ENCODE measurements at regions not wholly inside any gene's neighbourhood (a gene's known extent, or its start where the extent isn't known, plus 50 kb on each side); places are given as distances from the start of the nearest gene placed in this dataset.

DNA sequence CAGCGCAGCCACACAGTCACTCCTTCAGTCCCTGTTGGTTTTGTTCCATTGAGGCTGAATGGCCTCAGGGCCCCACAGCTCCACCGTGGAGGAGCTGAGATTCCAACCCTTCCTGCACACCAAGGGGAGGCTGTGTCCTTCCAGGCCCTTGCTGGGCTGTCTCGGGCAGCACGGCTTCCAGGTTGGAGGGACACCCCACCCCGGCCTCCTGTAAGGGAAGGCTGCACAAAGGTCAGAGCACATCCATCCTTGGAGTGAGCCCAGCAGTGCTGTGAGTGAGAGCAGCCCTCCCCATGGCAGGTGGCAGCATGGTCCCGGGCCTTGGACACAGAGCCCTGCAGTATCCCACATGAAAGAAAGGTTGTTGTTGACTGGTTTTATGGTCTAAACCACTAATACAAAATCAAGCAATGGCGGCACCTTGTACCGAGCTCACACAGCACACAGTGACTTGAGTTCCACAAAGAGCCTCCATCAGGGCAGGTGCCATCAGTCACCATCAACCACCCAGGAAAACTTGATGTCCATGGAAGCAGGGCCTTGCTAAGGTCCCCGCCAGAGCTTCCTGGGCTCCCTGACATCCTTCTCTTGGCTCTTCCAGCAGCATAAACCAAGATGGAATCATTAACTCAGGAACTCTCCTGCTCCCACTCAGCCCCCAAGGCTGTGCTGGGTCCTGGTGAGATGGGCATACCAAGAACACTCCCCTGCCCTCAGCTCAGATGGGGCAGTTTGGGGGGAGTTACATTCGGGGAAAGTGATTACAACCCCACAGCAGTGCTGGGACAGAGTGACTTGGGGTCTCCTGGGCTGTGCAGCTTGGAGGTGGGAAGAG, 1500.4 kb downstream of the TBC1D22A start:
- WGBS, 10 experiments = 0 to 52% (median 38%) methylated on average over 1 to 5 of the region's 10 CpGs; no CpG with 5 or more reads in 5 of the 10 experiments
- H3K27ac ChIP-seq = no peak overlapping the region
- in situ Hi-C loops (cut with MboI; ENCODE audit: low pct_unique_long_range_greater_than_20kb in 2 of 9, low sequenced_read_pairs in 9 of 9, unreplicated experiment in 9 of 9) = no loop called here

DNA sequence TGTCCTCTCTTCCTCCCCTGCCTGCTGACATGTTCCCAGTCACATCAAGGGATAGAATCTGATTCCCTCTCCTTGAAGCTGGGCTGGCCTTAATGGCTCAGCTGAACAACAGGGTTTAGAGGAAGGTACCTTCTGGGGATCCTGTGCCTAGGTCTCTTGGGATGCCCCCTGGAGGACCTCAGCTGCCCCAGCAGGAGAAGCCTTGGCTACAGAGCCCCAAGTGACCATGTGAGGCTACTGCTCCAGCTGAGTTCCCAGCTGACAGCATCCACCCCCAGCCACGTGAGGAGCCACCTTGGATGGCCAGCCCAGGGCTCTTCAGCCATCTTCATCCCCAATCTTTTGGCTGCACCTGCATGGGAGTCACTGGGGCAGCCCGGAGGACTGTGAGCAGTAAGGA, 1499.3 kb downstream of the TBC1D22A start:
- Histone ChIP-seq H3K4me1 (replicated peaks in 1 of 2) (no peaks in the 10 kb centered on the region), H3K4me3 (no peak overlapping the region), H3K27ac (no peak overlapping the region)
- 0% methylated on average over 1 of the region's 2 CpGs; no CpG with 5 or more reads in 9 of the 10 experiments for WGBS, 10 experiments
- in situ Hi-C loops (cut with MboI; ENCODE audit: low pct_unique_long_range_greater_than_20kb in 2 of 9, low sequenced_read_pairs in 9 of 9, unreplicated experiment in 9 of 9) = no loop called here
- no peak for ATAC-seq (replicated peaks in 6 of 8)

More for the DNA sequence above, 1500.4 kb downstream of the TBC1D22A start:
- no peak for ATAC-seq (replicated peaks in 6 of 8)
- H3K4me1 ChIP-seq (replicated peaks in 1 of 2) = no peaks in the 10 kb centered on the region
- no peak overlapping the region for H3K4me3 ChIP-seq

DNA sequence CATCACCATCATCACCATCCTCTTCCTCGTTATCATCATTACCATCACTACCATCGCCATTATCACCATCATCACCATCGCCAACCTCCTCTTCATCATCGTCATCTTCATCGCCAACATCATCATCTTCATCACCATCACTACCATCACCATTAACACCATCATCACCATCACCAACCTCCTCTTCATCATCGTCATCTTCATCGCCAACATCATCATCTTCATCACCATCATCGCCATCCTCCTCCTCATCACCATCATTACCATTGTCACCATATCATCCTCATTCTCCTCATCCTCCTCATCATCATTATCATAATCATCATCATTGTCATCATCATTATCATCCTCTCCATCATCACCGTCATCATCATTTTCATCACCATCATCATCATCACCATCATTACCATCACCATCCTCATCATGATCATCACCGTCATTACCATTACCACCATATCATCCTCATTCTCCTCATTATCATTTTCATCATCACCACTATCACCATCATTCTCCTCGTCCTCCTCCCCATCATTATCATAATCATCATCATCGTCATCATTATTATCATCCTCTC, 1498.7 kb downstream of the TBC1D22A start:
- Histone ChIP-seq H3K4me1 (replicated peaks in 1 of 2) (no peaks in the 10 kb centered on the region), H3K27ac (no peak overlapping the region), H3K4me3 (no peak overlapping the region)
- in situ Hi-C loops (cut with MboI; ENCODE audit: low pct_unique_long_range_greater_than_20kb in 2 of 9, low sequenced_read_pairs in 9 of 9, unreplicated experiment in 9 of 9) = no loop called here
- WGBS, 10 experiments = 55 to 92% (median 72%) methylated on average over 6 to 12 of the region's 12 CpGs
- ATAC-seq (replicated peaks in 6 of 8) = no peak

DNA sequence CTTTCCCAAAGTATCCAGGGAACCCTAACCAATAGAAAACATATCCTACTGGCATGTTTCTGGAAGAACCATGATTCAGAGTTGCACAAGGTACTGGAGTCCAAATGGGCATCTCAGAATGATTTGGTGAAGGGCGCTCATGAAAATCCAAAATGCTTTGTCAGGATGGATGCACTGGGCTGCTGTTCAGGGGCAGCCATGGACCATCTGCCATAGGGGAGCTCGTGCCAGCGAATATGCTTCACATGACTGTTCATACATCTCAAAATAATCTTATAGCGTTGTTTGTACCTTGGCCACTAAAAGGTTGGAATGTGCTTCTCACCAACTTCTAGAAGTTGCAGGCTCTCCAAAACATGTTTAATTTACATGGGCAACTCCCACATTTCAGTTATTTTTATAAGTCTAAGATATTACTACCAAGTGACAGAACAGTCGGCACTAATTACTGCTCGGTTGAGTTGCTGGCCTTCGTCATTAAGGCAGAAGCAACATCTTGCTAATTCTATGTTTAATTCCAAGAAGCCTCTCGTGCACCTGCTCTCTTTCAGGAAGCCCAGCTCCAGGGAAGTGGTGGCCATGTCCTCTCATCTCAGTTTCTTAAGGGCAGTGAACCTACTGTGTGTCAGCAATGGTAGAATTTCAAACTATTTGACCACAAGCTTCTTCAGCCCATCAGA, 1497.7 kb downstream of the TBC1D22A start:
- 0 to 91% (median 57%) methylated on average over 1 to 8 of the region's 8 CpGs for WGBS, 10 experiments
- no peaks in the 10 kb centered on the region for H3K4me1 ChIP-seq (replicated peaks in 1 of 2)
- in situ Hi-C loops (cut with MboI; ENCODE audit: low pct_unique_long_range_greater_than_20kb in 2 of 9, low sequenced_read_pairs in 9 of 9, unreplicated experiment in 9 of 9) = no loop called here
- H3K27ac ChIP-seq = no peak overlapping the region
- no peak for ATAC-seq (replicated peaks in 6 of 8)
- no peak overlapping the region for H3K4me3 ChIP-seq

DNA sequence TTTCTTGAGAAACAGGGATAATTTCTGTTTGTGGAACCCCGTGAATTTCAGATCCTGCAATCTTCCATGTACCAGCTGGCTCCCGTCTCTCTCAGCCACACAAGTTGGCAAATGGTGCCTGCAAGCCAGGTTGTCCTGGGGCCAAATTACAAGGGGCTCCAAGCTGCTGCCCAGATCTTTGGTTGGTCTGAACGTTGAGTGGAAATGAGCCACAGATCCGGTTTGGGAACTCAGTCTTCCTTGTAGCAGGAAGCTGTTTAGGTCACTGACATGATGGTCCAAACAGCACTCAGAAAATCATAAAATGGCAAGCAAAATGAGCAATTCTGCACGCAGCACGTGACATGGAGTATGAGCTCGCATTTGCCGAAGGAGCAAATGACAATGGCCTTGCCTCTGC, 1496.4 kb downstream of the TBC1D22A start:
- Histone ChIP-seq H3K4me3 (no peak overlapping the region), H3K27ac (no peak overlapping the region), H3K4me1 (replicated peaks in 1 of 2) (no peaks in the 10 kb centered on the region)
- ATAC-seq (replicated peaks in 6 of 8) = no peak
- in situ Hi-C loops (cut with MboI; ENCODE audit: low pct_unique_long_range_greater_than_20kb in 2 of 9, low sequenced_read_pairs in 9 of 9, unreplicated experiment in 9 of 9) = no loop called here
- 0 to 100% (median 36%) methylated on average over 1 to 8 of the region's 8 CpGs; no CpG with 5 or more reads in 4 of the 10 experiments for WGBS, 10 experiments

DNA sequence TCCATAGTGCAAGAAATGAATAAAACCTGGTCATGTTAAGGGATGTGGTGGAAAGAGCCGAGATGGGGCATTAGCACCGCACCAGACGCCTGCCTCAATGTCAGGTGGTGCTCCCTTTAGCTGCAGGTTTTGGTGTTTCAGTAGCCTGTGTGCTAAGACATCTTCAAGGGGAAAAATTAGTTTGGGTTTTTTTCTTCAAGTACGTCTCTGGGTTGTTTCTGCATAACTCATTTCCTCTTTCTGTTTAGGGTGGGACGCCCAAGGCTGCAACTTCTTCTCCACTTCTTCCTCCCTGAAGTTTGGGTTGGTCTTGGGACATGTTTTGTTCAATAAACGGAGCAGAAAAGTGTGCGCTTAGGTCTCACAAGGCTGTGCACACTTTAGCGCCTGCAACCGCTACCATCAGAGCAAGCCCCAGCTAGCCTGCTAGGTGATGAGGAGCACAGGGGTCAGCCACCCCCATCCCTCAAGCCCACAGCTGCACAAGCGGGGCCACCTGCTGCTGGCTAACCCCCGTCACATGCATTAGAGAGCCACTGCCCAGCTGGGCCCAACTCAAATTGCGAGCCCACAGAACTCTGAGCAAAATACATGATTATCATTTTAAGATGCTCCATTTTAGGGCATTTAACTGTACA, 1495.7 kb downstream of the TBC1D22A start:
- Histone ChIP-seq H3K4me1 (replicated peaks in 1 of 2) (no peaks in the 10 kb centered on the region), H3K4me3 (no peak overlapping the region), H3K27ac (no peak overlapping the region)
- no peak for ATAC-seq (replicated peaks in 6 of 8)
- in situ Hi-C loops (cut with MboI; ENCODE audit: low pct_unique_long_range_greater_than_20kb in 2 of 9, low sequenced_read_pairs in 9 of 9, unreplicated experiment in 9 of 9) = no loop called here
- WGBS, 10 experiments = 18 to 97% (median 71%) methylated on average over 1 to 10 of the region's 12 CpGs; no CpG with 5 or more reads in 3 of the 10 experiments

DNA sequence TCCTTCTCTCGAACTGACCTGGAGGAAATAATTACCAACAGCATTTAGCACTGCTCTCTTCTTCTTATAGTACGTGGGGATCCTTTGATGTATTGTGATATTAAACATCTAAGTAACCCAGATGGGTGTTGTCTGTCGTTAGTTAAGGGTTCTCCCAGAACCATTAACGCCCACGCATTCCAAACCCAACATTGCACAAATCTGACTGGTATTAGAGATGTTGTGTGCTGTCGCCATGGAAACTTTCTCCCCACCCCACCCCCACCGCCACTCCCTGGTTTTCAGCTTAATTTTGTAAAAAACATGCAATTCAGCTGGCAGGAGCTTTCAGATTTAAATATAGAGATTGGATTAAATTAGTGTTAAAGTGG, 1495.2 kb downstream of the TBC1D22A start:
- H3K27ac ChIP-seq = no peak overlapping the region
- in situ Hi-C loops (cut with MboI; ENCODE audit: low pct_unique_long_range_greater_than_20kb in 2 of 9, low sequenced_read_pairs in 9 of 9, unreplicated experiment in 9 of 9) = no loop called here
- no peaks in the 10 kb centered on the region for H3K4me1 ChIP-seq (replicated peaks in 1 of 2)
- peak in 1 of 8 experiments; percentile 92 for ATAC-seq (replicated peaks in 6 of 8)
- WGBS, 10 experiments = 0 to 80% (median 21%) methylated on average over 1 to 4 of the region's 7 CpGs; no CpG with 5 or more reads in 5 of the 10 experiments
- no peak overlapping the region for H3K4me3 ChIP-seq

DNA sequence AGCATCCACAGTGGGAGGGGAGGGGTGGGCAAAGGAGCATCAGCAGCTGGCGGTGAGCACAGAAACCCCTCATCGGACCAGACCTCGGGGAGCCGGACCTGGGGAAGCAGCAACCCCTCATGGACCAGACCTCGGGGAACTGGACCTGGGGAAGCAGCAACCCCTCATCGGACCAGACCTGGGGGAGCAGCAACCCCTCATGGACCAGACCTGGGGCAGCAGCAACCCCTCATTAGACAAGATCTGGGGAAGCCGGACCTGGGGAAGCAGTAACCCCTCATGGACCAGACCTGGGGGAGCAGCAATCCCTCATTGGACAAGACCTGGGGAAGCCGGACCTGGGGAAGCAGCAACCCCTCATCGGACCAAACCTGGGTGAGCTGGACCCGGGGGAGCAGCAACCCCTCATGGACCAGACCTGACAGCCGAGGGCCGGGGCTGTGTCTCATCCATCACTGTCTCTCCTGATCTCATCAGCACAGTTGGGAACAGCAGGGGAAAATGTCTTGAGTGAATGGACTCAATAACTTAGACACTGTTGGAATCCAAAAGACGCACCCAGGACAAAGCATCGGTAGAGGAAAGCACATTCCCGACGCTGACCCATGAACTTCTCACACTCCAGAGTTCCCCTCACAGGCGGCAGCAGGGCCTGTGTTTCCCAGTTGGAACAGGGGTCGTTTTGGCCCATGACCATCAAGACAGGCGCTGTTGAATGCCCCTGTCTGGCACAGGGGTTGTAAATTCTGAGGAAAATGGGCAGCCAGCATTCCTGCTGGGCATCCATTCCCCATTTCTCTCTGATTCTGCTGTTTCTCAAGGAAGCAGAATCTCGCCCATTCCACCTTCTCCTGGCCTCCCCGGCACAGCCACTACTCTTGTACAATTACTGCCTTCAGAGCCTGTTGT, 1494.6 kb downstream of the TBC1D22A start:
- in situ Hi-C loops (cut with MboI; ENCODE audit: low pct_unique_long_range_greater_than_20kb in 2 of 9, low sequenced_read_pairs in 9 of 9, unreplicated experiment in 9 of 9) = no loop called here
- no peaks in the 10 kb centered on the region for H3K4me1 ChIP-seq (replicated peaks in 1 of 2)
- ATAC-seq (replicated peaks in 6 of 8) = no peak
- WGBS, 10 experiments = 27 to 81% (median 55%) methylated on average over 2 to 15 of the region's 21 CpGs; no CpG with 5 or more reads in 4 of the 10 experiments
- H3K27ac ChIP-seq = no peak overlapping the region
- no peak overlapping the region for H3K4me3 ChIP-seq

DNA sequence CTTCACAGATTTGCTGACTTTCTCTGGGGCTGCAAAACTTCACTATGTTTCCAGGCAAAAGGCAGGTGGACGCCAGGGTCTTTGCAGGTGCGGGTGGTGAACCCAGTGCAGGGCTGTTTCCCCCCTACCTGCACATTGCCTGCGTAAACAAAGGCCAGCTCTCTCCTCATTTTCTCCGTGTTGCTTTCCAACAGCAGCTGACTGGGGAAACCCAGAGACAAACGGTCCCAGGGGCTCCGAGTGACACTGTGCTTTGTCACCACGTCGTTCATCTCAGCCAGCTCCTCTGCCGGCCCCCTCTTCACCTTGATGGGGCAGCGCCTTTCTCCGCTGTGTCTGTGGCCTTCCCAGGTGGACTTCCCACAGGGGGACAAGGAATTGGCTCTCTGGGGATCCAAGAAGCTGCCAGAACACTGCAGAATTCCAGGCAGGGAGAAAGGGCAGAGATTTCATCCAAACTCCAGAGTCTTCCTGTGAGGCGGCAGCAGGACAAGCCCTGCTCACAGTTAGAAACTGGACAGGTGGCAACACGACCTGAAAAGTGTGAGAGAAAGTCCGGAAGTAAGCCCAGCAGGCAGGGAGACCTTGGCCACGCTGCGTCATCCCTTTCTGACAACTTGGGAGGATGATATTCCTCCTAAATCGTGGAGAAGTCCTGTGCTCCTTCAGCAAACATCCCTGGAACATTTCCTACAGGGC, 1493.7 kb downstream of the TBC1D22A start:
- Histone ChIP-seq H3K27ac (no peak overlapping the region), H3K4me3 (no peak overlapping the region), H3K4me1 (replicated peaks in 1 of 2) (no peaks in the 10 kb centered on the region)
- in situ Hi-C loops (cut with MboI; ENCODE audit: low pct_unique_long_range_greater_than_20kb in 2 of 9, low sequenced_read_pairs in 9 of 9, unreplicated experiment in 9 of 9) = no loop called here
- ATAC-seq (replicated peaks in 6 of 8) = no peak
- WGBS, 10 experiments = 0 to 80% (median 40%) methylated on average over 1 to 9 of the region's 17 CpGs; no CpG with 5 or more reads in 1 of the 10 experiments

DNA sequence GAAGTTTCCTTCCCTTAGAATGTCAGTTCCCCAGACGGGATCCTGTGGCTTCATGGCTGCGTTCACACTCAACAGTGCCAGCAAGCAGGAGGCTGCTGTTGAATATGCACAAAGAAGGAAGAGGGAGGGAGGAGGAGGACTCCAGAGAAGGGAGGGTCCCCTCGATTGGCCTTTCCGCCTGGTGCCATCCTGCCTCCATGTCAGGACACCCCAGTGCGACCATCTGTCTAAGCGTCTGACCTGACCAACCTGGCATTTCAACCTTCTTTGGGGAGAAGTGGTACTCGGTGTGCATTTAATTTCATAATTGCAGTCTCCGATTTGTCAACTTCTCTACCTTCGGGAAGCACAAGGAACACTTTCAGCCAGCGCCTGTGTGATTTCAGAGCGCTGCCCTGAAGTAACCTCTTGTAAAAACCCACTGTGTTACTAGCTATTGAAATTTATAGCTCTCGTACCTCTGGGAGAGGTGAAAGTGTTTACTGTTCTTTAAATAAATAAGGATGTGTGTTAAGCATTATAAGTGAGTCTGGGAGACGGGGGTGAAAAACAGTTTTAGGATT, 1491.9 kb downstream of the TBC1D22A start:
- WGBS, 10 experiments = 0 to 53% (median 14%) methylated on average over 1 to 10 of the region's 13 CpGs; no CpG with 5 or more reads in 2 of the 10 experiments
- H3K4me3 ChIP-seq = no peak overlapping the region
- no peaks in the 10 kb centered on the region for H3K4me1 ChIP-seq (replicated peaks in 1 of 2)
- no peak overlapping the region for H3K27ac ChIP-seq
- in situ Hi-C loops (cut with MboI; ENCODE audit: low pct_unique_long_range_greater_than_20kb in 2 of 9, low sequenced_read_pairs in 9 of 9, unreplicated experiment in 9 of 9) = no loop called here
- peak in 2 of 8 experiments; percentile 33 to 39 for ATAC-seq (replicated peaks in 6 of 8)

DNA sequence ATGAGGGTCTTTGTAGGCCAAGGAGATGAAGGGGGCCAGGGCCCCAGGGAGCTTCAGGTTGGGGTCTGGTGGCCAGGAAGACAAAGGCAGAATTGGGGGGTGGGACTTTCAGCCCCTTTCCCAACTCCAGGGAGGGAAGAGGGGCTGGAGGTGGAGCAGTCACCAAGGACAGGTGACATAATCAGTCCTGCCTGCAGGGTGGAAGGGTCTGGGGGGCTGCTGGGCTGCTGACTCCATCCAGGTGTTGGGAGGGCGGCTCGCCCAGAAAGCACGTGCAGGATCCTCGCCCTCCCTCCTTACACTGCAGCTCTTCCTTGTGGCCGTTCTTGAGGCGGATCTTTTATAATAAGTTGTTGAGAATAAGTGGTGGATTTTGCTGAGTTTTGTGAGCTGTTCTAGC, 1491.1 kb downstream of the TBC1D22A start:
- 100% methylated on average over 2 of the region's 6 CpGs; no CpG with 5 or more reads in 9 of the 10 experiments for WGBS, 10 experiments
- Histone ChIP-seq H3K4me3 (no peak overlapping the region), H3K4me1 (replicated peaks in 1 of 2) (no peaks in the 10 kb centered on the region), H3K27ac (no peak overlapping the region)
- in situ Hi-C loops (cut with MboI; ENCODE audit: low pct_unique_long_range_greater_than_20kb in 2 of 9, low sequenced_read_pairs in 9 of 9, unreplicated experiment in 9 of 9) = no loop called here
- no peak for ATAC-seq (replicated peaks in 6 of 8)
